WERI-Rb-1 (cell line): ENCODE measurements at regions not wholly inside any gene's neighbourhood (a gene's known extent, or its start where the extent isn't known, plus 50 kb on each side); places are given as distances from the start of the nearest gene placed in this dataset.
"Not testable (repeated sequence)": the region's sequence is repeated elsewhere in the genome, so short reads cannot be mapped to it uniquely, and the experiment has no call there.

ENCODE experiments used
- DNase-seq: peaks from one replicate; pipeline ENCODE4 v3.0.0-alpha.2; 2020
- H3K27ac ChIP-seq: fragments of 250-450 bp; sonication (Bioruptor Pico); 2 replicates; pipeline ENCODE4 v1.5.1; 2020; ENCODE audit warnings: mild to moderate bottlenecking, moderate library complexity
- H3K27me3 ChIP-seq: fragments of 250-450 bp; sonication (Bioruptor Pico); 2 replicates; pipeline ENCODE4 v1.5.1; 2021; ENCODE audit warnings: mild to moderate bottlenecking, low read depth, moderate library complexity; ENCODE audit not compliant: insufficient read depth, severe bottlenecking
- H3K36me3 ChIP-seq: fragments of 250-450 bp; sonication (Bioruptor Pico); 2 replicates; pipeline ENCODE4 v1.5.1; 2020; ENCODE audit warnings: mild to moderate bottlenecking, moderate library complexity
- H3K4me3 ChIP-seq: 2 replicates; pipeline ENCODE4 v1.5.1; 2011; ENCODE audit warnings: low read depth, mild to moderate bottlenecking, control low read depth, low read length
- H3K9me3 ChIP-seq: fragments of 250-450 bp; sonication (Bioruptor Pico); 2 replicates; pipeline ENCODE4 v1.5.1; 2021; ENCODE audit warnings: mild to moderate bottlenecking, moderate library complexity; ENCODE audit not compliant: severe bottlenecking
- TF ChIP-seq, protein P1 (sequence below): IDR thresholded peaks from 2 replicates; pipeline ENCODE4 v1.5.1; 2011; ENCODE audit warnings: low read depth, mild to moderate bottlenecking, control low read depth, inconsistent platforms, low read length

DNA sequence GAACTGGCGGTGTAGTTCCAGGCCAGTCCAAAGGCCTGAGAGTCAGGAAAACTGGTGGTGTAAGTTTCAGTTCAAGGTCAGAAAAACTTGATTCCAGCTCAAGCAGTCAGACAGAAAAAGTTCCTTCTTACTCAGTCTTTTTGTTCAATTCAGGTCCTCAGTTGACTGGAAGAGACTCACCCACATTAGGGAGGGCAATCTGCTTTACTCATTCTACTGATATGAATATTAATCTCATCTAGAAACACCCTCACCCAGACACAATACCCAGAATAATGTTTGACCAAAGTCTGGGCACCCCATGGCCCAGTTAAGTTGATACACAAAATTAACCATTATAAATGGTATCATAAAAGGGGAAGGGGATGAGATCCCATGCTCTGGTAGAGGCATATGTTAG, 50.1 kb upstream of the LTA4H start:
- no peak for DNase-seq
- Histone ChIP-seq H3K27me3 (no peaks in the 10 kb centered on the region), H3K9me3 (no peaks in the 10 kb centered on the region), H3K36me3 (no peaks in the 10 kb centered on the region), H3K27ac (no peak overlapping the region), H3K4me3 (no peak overlapping the region)
- TF ChIP-seq, protein P1, sequence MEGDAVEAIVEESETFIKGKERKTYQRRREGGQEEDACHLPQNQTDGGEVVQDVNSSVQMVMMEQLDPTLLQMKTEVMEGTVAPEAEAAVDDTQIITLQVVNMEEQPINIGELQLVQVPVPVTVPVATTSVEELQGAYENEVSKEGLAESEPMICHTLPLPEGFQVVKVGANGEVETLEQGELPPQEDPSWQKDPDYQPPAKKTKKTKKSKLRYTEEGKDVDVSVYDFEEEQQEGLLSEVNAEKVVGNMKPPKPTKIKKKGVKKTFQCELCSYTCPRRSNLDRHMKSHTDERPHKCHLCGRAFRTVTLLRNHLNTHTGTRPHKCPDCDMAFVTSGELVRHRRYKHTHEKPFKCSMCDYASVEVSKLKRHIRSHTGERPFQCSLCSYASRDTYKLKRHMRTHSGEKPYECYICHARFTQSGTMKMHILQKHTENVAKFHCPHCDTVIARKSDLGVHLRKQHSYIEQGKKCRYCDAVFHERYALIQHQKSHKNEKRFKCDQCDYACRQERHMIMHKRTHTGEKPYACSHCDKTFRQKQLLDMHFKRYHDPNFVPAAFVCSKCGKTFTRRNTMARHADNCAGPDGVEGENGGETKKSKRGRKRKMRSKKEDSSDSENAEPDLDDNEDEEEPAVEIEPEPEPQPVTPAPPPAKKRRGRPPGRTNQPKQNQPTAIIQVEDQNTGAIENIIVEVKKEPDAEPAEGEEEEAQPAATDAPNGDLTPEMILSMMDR = no peak

DNA sequence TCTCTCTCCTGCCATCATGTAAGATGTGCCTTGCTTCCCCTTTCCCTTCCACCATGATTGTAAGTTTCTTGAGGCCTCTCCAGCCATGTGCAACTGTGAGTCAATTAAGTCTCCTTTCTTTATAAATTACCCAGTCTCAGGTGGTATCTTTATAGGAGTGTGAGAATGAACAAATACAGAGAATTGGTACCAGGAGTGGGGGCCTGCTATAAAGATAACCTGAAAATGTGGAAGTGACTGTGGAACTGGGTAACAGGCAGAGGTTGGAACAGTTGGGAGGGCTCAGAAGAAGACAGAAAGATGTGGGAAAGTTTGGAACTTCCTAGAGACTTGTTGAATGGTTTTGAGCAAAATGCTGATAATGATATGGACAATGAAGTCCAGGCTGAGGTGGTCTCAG, 50.8 kb upstream of the LTA4H start:
- not testable (repeated sequence) for H3K4me3 ChIP-seq, H3K27me3 ChIP-seq, H3K36me3 ChIP-seq, H3K9me3 ChIP-seq, DNase-seq, H3K27ac ChIP-seq

DNA sequence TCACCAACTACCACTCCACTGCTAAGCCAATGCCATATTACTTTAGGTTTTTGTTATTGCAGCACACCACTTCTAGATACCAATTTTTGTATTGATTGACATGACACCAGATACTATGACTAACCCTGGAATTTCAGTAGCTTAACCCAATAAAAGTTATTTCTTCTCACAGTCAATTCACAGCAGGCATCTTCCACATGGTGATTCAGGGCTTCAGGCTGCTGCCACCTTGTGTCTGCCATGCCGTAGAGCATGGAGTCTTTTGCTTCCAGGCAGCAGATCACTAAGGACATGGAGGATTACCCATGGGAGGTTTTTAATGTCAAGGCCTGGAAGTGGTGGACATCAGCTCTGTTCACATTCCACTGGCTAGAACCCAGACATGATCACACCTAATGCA, 56.4 kb upstream of the LTA4H start:
- H3K27me3 ChIP-seq = no peaks in the 10 kb centered on the region
- no peaks in the 10 kb centered on the region for H3K9me3 ChIP-seq
- TF ChIP-seq, protein P1 = peak; percentile 61
- H3K36me3 ChIP-seq = no peaks in the 10 kb centered on the region
- no peak overlapping the region for H3K4me3 ChIP-seq
- DNase-seq = peak; percentile 38
- H3K27ac ChIP-seq = no peak overlapping the region

DNA sequence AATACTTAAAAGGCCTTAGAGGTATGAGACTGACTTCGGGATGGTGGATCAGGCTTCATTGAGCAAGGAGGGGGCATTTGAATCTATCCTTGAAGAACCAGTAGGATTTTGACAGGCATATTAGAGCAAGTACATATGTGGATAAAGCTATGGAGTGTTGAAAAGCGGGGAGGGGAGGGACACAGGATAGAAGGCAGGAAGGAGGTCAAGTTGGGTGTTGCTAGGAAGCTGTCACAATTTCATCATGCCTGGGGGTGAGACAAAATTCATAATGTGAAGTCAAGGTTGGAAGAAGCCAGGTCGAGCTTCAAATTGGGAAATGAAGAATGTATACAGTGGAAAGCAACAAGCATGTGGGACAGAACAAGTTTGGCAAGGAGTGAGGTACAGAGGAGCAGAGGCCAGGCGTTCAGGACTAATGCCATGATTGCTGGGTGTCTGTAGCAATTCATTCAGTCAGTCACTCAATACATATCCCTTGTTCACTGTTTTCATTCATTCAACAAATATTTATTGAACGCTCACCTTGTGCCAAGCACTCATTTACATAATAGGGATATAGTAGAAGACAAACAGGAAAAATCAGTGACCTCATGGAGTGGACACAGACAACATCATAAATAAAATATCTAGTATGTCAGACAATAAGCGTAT, 58.3 kb upstream of the LTA4H start:
- no peak for DNase-seq

DNA sequence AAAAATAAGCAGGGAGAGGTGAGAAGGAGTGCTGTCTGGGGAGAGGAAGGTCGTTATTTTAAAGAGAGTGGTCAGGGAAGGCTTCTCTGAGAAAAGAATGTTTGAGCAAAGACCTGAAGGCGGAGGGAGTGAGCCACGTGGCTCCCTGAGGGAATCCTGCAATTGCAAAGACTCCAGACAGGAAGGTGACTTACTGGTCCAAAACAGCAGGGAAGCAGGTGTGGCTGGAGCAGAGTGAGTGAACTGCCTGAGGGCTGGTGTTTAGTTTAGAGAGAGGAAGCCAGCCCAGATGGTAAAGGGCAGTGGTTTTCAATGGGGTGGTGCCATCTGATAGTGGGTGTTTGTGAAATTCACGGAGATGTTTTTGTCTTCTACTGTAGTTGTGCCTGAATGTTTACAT, 58.8 kb upstream of the LTA4H start:
- H3K36me3 ChIP-seq = no peaks in the 10 kb centered on the region

More for the DNA sequence above, 58.3 kb upstream of the LTA4H start:
- Histone ChIP-seq H3K9me3 (no peaks in the 10 kb centered on the region), H3K27ac (no peak overlapping the region), H3K4me3 (no peak overlapping the region), H3K27me3 (no peaks in the 10 kb centered on the region), H3K36me3 (no peaks in the 10 kb centered on the region)
- TF ChIP-seq, protein P1 = no peak

DNA sequence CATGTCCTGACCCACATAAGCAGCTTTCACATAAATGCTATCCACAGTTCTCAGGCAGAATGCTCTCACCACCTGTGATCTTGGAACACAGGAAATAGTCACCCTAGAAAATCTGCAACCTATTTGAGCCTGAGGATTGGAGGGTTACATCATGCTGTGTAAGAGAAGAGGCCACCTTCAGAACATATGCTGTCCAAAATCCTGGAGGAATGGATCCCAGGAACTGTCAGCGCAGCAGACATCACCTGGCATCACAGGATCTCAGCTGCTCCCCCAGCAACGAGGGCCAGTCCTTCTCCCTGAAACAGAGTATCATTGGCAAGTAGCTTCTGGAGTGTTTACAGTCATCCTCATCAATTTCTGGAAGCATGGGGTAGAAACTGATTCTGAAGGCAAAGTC, 63.2 kb upstream of the LTA4H start:
- TF ChIP-seq, protein P1 = no peak
- no peak overlapping the region for H3K27ac ChIP-seq
- H3K36me3 ChIP-seq = no peaks in the 10 kb centered on the region
- no peaks in the 10 kb centered on the region for H3K9me3 ChIP-seq
- DNase-seq = no peak
- H3K4me3 ChIP-seq = no peak overlapping the region
- no peaks in the 10 kb centered on the region for H3K27me3 ChIP-seq

More for the DNA sequence above, 58.8 kb upstream of the LTA4H start:
- Histone ChIP-seq H3K27me3 (no peaks in the 10 kb centered on the region), H3K27ac (no peak overlapping the region), H3K4me3 (no peak overlapping the region), H3K9me3 (no peaks in the 10 kb centered on the region)
- no peak for DNase-seq
- TF ChIP-seq, protein P1 = no peak
